Limb (tissue), 2 donors: ENCODE measurements at regions not wholly inside any gene's neighbourhood (a gene's known extent, or its start where the extent isn't known, plus 50 kb on each side); places are given as distances from the start of the nearest gene placed in this dataset.
"Not testable (repeated sequence)": the region's sequence is repeated elsewhere in the genome, so short reads cannot be mapped to it uniquely, and the experiment has no call there.

ENCODE experiments used
- DNase-seq, 2 donors: peaks; one replicate each; pipeline ENCODE4 v3.0.0-alpha.2; 2016; ENCODE audit errors: extremely low spot score in 2 of 2

- no peak for DNase-seq
These were observed 217.6 kb downstream of the NPR3 start for GRCh38 chr5:32928761-32929160.

DNA sequence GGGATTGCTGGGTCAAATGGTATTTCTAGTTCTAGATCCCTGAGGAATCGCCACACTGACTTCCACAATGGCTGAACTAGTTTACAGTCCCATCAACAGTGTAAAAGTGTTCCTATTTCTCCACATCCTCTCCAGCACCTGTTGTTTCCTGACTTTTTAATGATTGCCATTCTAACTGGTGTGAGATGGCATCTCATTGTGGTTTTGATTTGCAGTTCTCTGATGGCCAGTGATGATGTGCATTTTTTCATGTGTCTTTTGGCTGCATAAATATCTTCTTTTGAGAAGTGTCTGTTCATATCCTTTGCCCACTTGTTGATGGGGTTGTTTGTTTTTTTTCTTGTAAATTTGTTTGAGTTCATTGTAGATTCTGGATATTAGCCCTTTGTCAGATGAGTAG is 220.3 kb downstream of the NPR3 start:
- not testable (repeated sequence) for DNase-seq

GRCh38 chr5:32932241-32932935 is 221.3 kb downstream of the NPR3 start:
- DNase-seq = no peak

- no peak for DNase-seq
These were observed 222.6 kb downstream of the NPR3 start for GRCh38 chr5:32933692-32934091.

GRCh38 chr5:32934529-32934928 is 223.4 kb downstream of the NPR3 start:
- DNase-seq = no peak

DNA sequence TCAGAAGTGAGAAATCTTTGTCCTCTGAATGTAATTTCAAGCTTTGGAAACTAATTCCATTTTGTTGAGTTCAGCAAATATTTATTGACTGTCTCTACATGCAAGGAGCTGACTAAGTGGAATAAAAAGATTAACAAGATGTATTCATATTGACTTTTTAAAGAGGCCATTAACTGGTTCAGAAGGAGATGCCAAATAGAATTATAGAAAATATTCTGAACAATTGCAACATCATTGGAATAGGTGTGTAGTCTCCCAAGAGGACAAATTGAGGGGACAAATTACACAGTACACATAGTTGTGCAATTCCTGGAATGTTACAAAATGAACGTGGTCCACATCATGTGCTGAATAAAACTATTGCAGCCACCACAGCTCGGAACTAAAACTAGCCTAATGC is 224.2 kb downstream of the NPR3 start:
- DNase-seq = no peak

- DNase-seq = no peak
These were observed 225.2 kb downstream of the NPR3 start for GRCh38 chr5:32936329-32936728.

GRCh38 chr5:32942225-32942989 is 231.3 kb downstream of the NPR3 start:
- no peak for DNase-seq

GRCh38 chr5:32949286-32949970 is 238.3 kb downstream of the NPR3 start:
- no peak for DNase-seq

- DNase-seq = no peak
These were observed 239.9 kb downstream of the NPR3 start for GRCh38 chr5:32951003-32951402.

GRCh38 chr5:32951878-32952277 is 240.8 kb downstream of the NPR3 start:
- no peak for DNase-seq

DNA sequence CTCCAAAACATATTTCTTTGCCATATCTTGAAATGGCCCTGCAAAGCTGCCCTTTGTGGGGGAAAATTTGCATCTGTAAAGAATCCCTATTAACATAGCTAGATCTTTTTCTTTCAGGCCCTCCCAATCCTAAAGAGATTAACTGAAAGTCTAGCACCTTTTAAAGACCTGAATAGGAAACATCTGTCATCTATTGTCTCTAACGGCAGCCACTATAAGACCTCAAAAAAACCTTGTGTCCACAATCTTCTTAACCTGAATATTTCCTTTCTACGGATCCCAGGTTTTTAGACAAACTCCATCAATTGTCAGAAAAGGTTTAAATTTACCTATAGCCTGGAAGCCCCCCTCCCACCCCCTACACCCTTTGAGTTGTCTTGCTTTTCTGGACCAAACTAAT is 241.3 kb downstream of the NPR3 start:
- DNase-seq = not testable (repeated sequence)

DNA sequence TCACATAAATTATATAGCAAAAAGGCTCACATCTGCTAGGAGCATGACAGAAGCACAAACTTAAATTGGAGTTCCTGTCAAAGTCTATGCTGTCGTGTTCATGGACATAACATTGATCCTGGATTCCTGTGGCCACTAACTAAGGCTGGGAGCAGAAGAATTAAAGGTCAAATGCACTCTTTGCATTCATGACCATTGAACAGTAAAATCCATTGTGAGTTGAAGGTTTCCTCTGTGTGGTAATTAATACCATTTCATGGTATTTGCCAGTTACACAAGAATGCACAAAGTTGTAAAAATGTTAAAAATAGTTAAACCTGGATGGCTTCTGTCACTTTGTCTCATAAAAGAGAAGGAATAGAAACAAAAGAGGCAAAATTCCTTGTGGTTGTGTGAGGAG is 242.6 kb downstream of the NPR3 start:
- no peak for DNase-seq

DNA sequence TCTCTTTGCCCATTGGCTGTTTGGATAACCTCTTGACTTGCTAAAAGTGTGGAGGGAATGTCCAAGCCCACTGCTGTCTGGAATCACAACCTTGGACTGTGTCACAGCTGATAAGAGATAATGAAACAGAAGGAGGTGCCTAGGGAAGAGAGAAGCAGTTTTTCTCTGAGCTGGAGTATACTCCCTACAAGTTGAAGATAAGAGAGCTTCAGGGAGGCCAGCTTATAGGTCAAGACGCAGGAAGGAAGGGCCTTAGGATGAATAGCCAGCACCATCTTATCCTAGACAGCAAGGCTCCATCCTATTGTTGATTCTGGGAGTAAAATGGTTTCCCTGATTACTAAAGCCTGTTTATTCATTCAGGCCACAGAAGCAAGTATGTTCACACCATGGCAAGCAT is 244.7 kb downstream of the NPR3 start:
- no peak for DNase-seq

GRCh38 chr5:32960340-32961058 is 249.4 kb downstream of the NPR3 start:
- DNase-seq = no peak

- no peak for DNase-seq
These were observed 249.9 kb downstream of the NPR3 start for GRCh38 chr5:32961059-32961415.

DNA sequence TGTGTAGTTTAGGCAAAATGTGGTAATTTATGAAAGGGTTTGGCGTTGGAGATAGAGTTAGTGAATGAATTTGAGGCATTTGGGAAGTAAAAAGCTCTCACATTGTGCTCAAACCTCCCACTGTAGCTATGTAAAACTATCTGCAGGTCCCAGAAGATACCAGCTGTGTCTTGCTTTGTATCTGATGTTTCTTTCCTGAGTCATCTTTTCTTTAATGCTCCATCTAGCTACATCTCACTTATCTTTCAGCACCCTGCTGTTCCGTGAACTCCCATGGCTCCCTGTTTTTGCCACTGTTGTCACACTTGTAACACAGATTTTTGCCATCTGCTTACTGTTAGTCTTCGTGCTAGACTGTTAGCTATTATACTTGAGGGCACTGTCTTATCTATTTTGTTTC is 253.1 kb downstream of the NPR3 start:
- DNase-seq = no peak

DNA sequence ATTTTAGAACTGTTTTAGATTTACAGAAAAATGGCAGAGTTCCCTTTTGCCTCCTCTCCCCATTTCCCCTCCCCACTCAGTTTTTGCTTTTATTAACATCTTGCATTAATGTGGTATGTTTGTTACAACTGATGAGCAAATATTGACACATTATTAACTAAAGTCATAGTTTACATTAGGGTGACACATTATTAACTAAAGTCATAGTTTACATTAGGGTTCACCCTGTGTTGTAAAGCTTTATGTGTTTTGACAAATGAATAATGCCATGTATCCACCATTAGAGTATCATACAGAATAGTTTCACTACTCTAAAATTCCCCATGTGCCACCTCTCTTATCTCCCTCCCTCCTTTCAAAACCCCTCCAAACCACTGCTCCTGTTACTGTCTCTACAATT is 262.5 kb downstream of the NPR3 start:
- no peak for DNase-seq

- no peak for DNase-seq
These were observed 264.7 kb downstream of the NPR3 start for GRCh38 chr5:32975656-32976375.

DNA sequence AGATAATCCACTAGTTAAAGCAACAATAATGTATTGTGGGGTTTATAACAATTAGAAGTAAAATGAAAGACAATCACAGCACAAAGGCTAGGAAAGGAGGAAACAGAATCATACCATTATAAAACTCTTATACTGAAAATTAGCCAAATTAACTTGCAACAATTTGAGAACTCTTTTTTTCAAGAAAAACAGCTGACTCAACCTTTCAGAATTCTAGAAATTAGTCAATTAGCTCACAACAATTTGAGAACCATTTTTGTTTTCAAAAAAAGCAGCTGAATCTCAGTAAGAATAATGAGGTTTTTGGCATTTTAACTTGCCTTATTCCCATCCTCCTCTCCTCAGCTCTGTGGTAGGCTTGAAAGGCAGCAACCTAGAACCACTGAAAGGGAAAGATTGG is 269.9 kb downstream of the NPR3 start:
- no peak for DNase-seq

DNA sequence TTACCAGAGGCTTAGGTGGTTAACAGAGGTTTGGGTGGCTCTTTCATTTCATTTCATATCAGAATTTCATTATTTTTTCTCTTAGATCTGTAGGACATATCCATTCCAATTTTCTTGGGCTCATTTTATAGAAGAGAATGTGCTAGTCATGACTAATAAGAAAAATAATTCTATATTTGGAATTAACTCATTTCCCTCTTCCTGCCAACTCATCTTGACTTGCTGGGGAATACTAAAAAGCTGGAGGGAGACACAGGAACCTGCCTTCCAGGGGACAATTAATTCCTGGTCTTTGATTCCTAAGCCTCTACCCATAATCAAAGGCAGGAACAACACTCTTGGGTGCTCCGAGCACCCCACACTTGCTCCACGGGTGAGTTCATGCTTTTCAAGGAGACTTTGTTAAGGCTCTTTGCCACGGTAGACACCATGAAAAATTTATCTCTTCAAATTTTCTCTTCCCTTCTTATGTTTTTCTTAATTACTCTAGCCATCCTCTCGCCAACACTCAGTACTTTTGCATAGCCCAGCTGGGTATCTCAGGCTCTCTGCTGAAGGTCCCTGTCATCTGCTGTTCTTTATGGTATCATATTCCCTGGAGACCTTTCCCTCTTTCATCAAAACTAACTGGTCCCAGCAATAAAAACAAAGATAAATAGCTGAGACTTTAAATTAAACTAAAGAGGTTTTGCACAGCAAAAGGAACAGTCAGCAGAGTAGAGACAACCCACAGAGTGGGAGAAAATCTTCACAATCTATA is 273.9 kb downstream of the NPR3 start:
- no peak for DNase-seq
